ENCODE measurements at regions not wholly inside any gene's neighbourhood (a gene's known extent, or its start where the extent isn't known, plus 50 kb on each side); places are given as distances from the start of the nearest gene placed in this dataset.

GRCh38 chr20:7003598-7003997, 236.1 kb downstream of the BMP2 start:
- no peak for TF ChIP-seq CTCF (IDR thresholded peaks at IDR 0.05; ENCODE audit: insufficient read depth, low read depth, low read length)

GRCh38 chr20:7004801-7005200, 237.3 kb downstream of the BMP2 start:
- no peak for TF ChIP-seq CTCF (IDR thresholded peaks at IDR 0.05; ENCODE audit: insufficient read depth, low read depth, low read length)
- DNase-seq (ENCODE audit: low read depth), result no peak
- no peak overlapping the region for H3K4me3 ChIP-seq (ENCODE audit: low read depth, low read length)

More at GRCh38 chr20:7003598-7003997, 236.1 kb downstream of the BMP2 start:
- H3K4me3 ChIP-seq (ENCODE audit: low read depth, low read length), result no peak overlapping the region
- DNase-seq (ENCODE audit: low read depth), result no peak

DNA sequence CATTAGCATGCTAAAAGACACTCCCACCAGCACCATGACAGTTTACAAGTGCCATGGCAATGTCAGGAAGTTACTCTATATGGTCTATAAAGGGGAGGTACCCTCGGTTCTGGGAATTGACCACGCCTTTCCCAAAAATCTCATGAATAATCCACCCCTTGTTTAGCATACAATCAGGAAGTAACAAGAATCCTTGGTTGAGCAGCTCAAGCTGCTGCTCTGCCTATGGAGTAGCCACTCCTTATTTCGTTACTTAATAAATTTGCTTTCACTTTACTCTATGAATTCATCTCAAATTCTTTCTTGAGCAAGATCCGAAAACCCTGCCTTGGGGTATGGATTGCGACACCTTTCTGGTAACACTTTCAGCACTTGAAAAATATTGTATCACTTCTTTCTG, 243.0 kb downstream of the BMP2 start:
- DNase-seq (ENCODE audit: low read depth), result peak; percentile 42
- no peak overlapping the region for H3K4me3 ChIP-seq (ENCODE audit: low read depth, low read length)

DNA sequence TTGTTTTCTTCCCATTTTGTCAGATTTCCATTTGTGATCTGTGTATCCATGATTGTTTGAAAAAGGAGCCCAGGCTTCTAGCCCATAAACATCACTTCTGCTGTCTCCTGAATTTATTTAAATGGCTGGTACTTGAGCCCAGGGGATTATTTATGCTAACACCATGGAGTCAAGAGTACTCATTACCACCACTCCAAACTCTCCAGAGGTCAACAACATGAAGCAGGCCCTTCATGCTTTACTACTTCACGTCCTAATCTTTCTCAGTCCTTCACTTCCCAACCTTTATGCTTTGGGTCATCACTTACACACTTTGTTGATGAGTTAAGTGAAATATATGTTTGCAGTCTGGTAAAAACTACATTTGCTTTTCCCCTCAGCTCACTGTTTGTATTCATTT, 247.8 kb downstream of the BMP2 start:
- DNase-seq (ENCODE audit: low read depth), result no peak
- no peak overlapping the region for H3K4me3 ChIP-seq (ENCODE audit: low read depth, low read length)
- TF ChIP-seq CTCF (IDR thresholded peaks at IDR 0.05; ENCODE audit: insufficient read depth, low read depth, low read length), result no peak

More for the DNA sequence above, 243.0 kb downstream of the BMP2 start:
- TF ChIP-seq CTCF (IDR thresholded peaks at IDR 0.05; ENCODE audit: insufficient read depth, low read depth, low read length), result no peak

DNA sequence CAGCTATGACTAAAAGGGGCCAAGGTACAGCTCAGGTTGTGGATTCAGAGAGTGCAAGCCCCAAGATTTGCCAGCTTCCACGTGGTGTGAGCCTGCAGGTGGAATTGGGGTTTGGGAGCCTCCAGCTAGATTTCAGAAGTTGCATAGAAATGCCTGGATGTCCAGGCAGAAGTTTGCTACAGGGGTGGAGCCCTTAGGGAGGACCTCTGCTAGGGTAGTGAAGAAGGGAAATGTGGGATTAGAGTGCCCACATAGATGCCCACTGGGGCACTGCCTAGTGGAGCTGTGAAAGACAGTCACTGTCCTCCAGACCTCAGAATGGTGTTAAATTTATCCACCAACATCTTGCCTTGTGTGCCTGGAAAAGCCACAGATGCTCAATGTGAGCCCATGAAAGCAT, 255.1 kb downstream of the BMP2 start:
- no peak overlapping the region for H3K4me3 ChIP-seq (ENCODE audit: low read depth, low read length)
- no peak for DNase-seq (ENCODE audit: low read depth)
- TF ChIP-seq CTCF (IDR thresholded peaks at IDR 0.05; ENCODE audit: insufficient read depth, low read depth, low read length), result no peak

- TF ChIP-seq CTCF (IDR thresholded peaks at IDR 0.05; ENCODE audit: insufficient read depth, low read depth, low read length), result no peak
- DNase-seq (ENCODE audit: low read depth), result no peak
- no peak overlapping the region for H3K4me3 ChIP-seq (ENCODE audit: low read depth, low read length)
These were observed 258.1 kb downstream of the BMP2 start for GRCh38 chr20:7025635-7026034.

GRCh38 chr20:7029019-7029418, 261.5 kb downstream of the BMP2 start:
- DNase-seq (ENCODE audit: low read depth), result no peak
- no peak overlapping the region for H3K4me3 ChIP-seq (ENCODE audit: low read depth, low read length)
- no peak for TF ChIP-seq CTCF (IDR thresholded peaks at IDR 0.05; ENCODE audit: insufficient read depth, low read depth, low read length)
